Activated CD4-positive, alpha-beta memory T cell treated with anti-CD3 and anti-CD28 coated beads for 36 hours (primary cell): ENCODE measurements at regions not wholly inside any gene's neighbourhood (a gene's known extent, or its start where the extent isn't known, plus 50 kb on each side); places are given as distances from the start of the nearest gene placed in this dataset.

Source experiments
- CTCF ChIA-PET: fragments of 350-600 bp; sonication (Branson Sonifier 250); formaldehyde crosslinking; loops from one replicate; lab custom pipeline; 2021; ENCODE audit warnings: antibody characterized with exemption, inconsistent platforms; lab: Charles Lee
- POLR2A ChIA-PET: fragments of 350-600 bp; sonication (Branson Sonifier 250); formaldehyde crosslinking; loops from one replicate; lab custom pipeline; 2021; ENCODE audit warnings: antibody characterized with exemption; lab: Charles Lee
- DNase-seq: peaks from one replicate; pipeline ENCODE4 v3.0.0-alpha.2; 2020
- H3K27ac Mint-ChIP-seq: one replicate; pipeline ENCODE4 v1.8.0; 2021; ENCODE audit warnings: mixed read lengths
- H3K27me3 Mint-ChIP-seq: one replicate; pipeline ENCODE4 v1.8.0; 2021; ENCODE audit warnings: mixed read lengths
- H3K36me3 Mint-ChIP-seq: one replicate; pipeline ENCODE4 v1.8.0; 2021; ENCODE audit warnings: mixed read lengths
- H3K4me1 Mint-ChIP-seq: one replicate; pipeline ENCODE4 v1.8.0; 2021; ENCODE audit warnings: low read depth, mixed read lengths
- H3K4me3 Mint-ChIP-seq: one replicate; pipeline ENCODE4 v1.8.0; 2021; ENCODE audit warnings: mild to moderate bottlenecking, mixed read lengths
- H3K9me3 Mint-ChIP-seq: one replicate; pipeline ENCODE4 v1.8.0; 2021; ENCODE audit warnings: mixed read lengths
- intact Hi-C: fragments of 100-400 bp; cut with micrococcal nuclease; formaldehyde crosslinking; loops from one replicate; pipeline ENCODE4 v1.15.1; 2023

GRCh38 chr5:61625137-61625561 lies 293.1 kb downstream of the ZSWIM6 start:
- POLR2A ChIA-PET, result no interaction called here

GRCh38 chr5:61625681-61626621 lies 293.9 kb downstream of the ZSWIM6 start:
- no peak overlapping the region for H3K27ac Mint-ChIP-seq
- H3K27me3 Mint-ChIP-seq, result peaks cover 39% of the 10 kb centered on the region
- intact Hi-C loops, result loop anchor here (2.0 kb wide), 1 partner anchor 293 kb away; the partner anchor contains the start of gene ZSWIM6
- H3K36me3 Mint-ChIP-seq, result no peaks in the 10 kb centered on the region
- CTCF ChIA-PET, result no interaction called here
- DNase-seq, result peak; percentile 59
- H3K9me3 Mint-ChIP-seq, result no peaks in the 10 kb centered on the region
- peak overlapping the region; percentile 45 for H3K4me3 Mint-ChIP-seq
- no peaks in the 10 kb centered on the region for H3K4me1 Mint-ChIP-seq
- POLR2A ChIA-PET, result no interaction called here

More at GRCh38 chr5:61625137-61625561, 293.1 kb downstream of the ZSWIM6 start:
- H3K9me3 Mint-ChIP-seq, result no peaks in the 10 kb centered on the region
- H3K27me3 Mint-ChIP-seq, result peaks cover 39% of the 10 kb centered on the region
- no peaks in the 10 kb centered on the region for H3K36me3 Mint-ChIP-seq
- intact Hi-C loops, result no loop called here
- no peaks in the 10 kb centered on the region for H3K4me1 Mint-ChIP-seq
- CTCF ChIA-PET, result no interaction called here
- DNase-seq, result no peak
- H3K27ac Mint-ChIP-seq, result no peak overlapping the region
- peak overlapping the region; percentile 35 for H3K4me3 Mint-ChIP-seq

- Mint-ChIP-seq H3K4me3 (peak overlapping the region; percentile 21), H3K27me3 (peaks cover 39% of the 10 kb centered on the region), H3K27ac (no peak overlapping the region), H3K4me1 (no peaks in the 10 kb centered on the region), H3K9me3 (no peaks in the 10 kb centered on the region), H3K36me3 (no peaks in the 10 kb centered on the region)
- CTCF ChIA-PET, result no interaction called here
- DNase-seq, result no peak
- POLR2A ChIA-PET, result no interaction called here
- intact Hi-C loops, result loop anchor here (2.0 kb wide), 1 partner anchor 294 kb away; the partner anchor contains the start of gene ZSWIM6
Observed at GRCh38 chr5:61626639-61627282, 294.7 kb downstream of the ZSWIM6 start.

- CTCF ChIA-PET, result no interaction called here
- POLR2A ChIA-PET, result no interaction called here
- Mint-ChIP-seq H3K27me3 (peaks cover 35% of the 10 kb centered on the region), H3K36me3 (no peaks in the 10 kb centered on the region), H3K9me3 (no peaks in the 10 kb centered on the region), H3K4me3 (no peak overlapping the region), H3K4me1 (no peaks in the 10 kb centered on the region), H3K27ac (no peak overlapping the region)
- no peak for DNase-seq
- intact Hi-C loops, result loop anchor here (2.0 kb wide), 1 partner anchor 295 kb away; the partner anchor contains the start of gene ZSWIM6
Observed at GRCh38 chr5:61627531-61627930, 295.5 kb downstream of the ZSWIM6 start.

GRCh38 chr5:61630908-61631307 lies 298.9 kb downstream of the ZSWIM6 start:
- DNase-seq, result no peak
- H3K27me3 Mint-ChIP-seq, result peaks cover 27% of the 10 kb centered on the region
- POLR2A ChIA-PET, result no interaction called here
- no peaks in the 10 kb centered on the region for H3K36me3 Mint-ChIP-seq
- CTCF ChIA-PET, result no interaction called here
- intact Hi-C loops, result no loop called here
- no peaks in the 10 kb centered on the region for H3K4me1 Mint-ChIP-seq
- H3K27ac Mint-ChIP-seq, result no peak overlapping the region
- H3K4me3 Mint-ChIP-seq, result no peak overlapping the region
- H3K9me3 Mint-ChIP-seq, result no peaks in the 10 kb centered on the region

GRCh38 chr5:61631438-61631941 lies 299.4 kb downstream of the ZSWIM6 start:
- intact Hi-C loops, result no loop called here
- Mint-ChIP-seq H3K4me3 (no peak overlapping the region), H3K36me3 (no peaks in the 10 kb centered on the region), H3K27ac (no peak overlapping the region), H3K27me3 (peaks cover 26% of the 10 kb centered on the region), H3K4me1 (no peaks in the 10 kb centered on the region), H3K9me3 (no peaks in the 10 kb centered on the region)
- POLR2A ChIA-PET, result no interaction called here
- CTCF ChIA-PET, result no interaction called here
- no peak for DNase-seq

GRCh38 chr5:61632064-61632463 lies 300.0 kb downstream of the ZSWIM6 start:
- Mint-ChIP-seq H3K36me3 (no peaks in the 10 kb centered on the region), H3K27ac (no peak overlapping the region), H3K9me3 (no peaks in the 10 kb centered on the region), H3K4me1 (no peaks in the 10 kb centered on the region), H3K27me3 (peaks cover 21% of the 10 kb centered on the region), H3K4me3 (no peak overlapping the region)
- ChIA-PET CTCF (no interaction called here), POLR2A (no interaction called here)
- intact Hi-C loops, result no loop called here
- DNase-seq, result no peak

- peaks cover 4% of the 10 kb centered on the region for H3K27me3 Mint-ChIP-seq
- H3K27ac Mint-ChIP-seq, result no peak overlapping the region
- no peaks in the 10 kb centered on the region for H3K4me1 Mint-ChIP-seq
- POLR2A ChIA-PET, result no interaction called here
- no peak overlapping the region for H3K4me3 Mint-ChIP-seq
- CTCF ChIA-PET, result no interaction called here
- intact Hi-C loops, result no loop called here
- no peaks in the 10 kb centered on the region for H3K36me3 Mint-ChIP-seq
- no peak for DNase-seq
- no peaks in the 10 kb centered on the region for H3K9me3 Mint-ChIP-seq
Observed at GRCh38 chr5:61635271-61635670, 303.2 kb downstream of the ZSWIM6 start.

- Mint-ChIP-seq H3K9me3 (no peaks in the 10 kb centered on the region), H3K4me1 (no peaks in the 10 kb centered on the region), H3K36me3 (no peaks in the 10 kb centered on the region), H3K27ac (no peak overlapping the region), H3K27me3 (peaks cover 2% of the 10 kb centered on the region), H3K4me3 (no peak overlapping the region)
- intact Hi-C loops, result no loop called here
- ChIA-PET POLR2A (no interaction called here), CTCF (no interaction called here)
- DNase-seq, result no peak
Observed at GRCh38 chr5:61637566-61637965, 305.5 kb downstream of the ZSWIM6 start.

GRCh38 chr5:61638476-61638875 lies 306.4 kb downstream of the ZSWIM6 start:
- DNase-seq, result no peak
- peaks cover 2% of the 10 kb centered on the region for H3K27me3 Mint-ChIP-seq
- H3K9me3 Mint-ChIP-seq, result no peaks in the 10 kb centered on the region
- no peaks in the 10 kb centered on the region for H3K4me1 Mint-ChIP-seq
- no peak overlapping the region for H3K4me3 Mint-ChIP-seq
- no peak overlapping the region for H3K27ac Mint-ChIP-seq
- ChIA-PET CTCF (no interaction called here), POLR2A (no interaction called here)
- H3K36me3 Mint-ChIP-seq, result no peaks in the 10 kb centered on the region
- intact Hi-C loops, result no loop called here

GRCh38 chr5:61640179-61641021 lies 308.3 kb downstream of the ZSWIM6 start:
- DNase-seq, result no peak
- H3K9me3 Mint-ChIP-seq, result no peaks in the 10 kb centered on the region
- intact Hi-C loops, result no loop called here
- H3K4me3 Mint-ChIP-seq, result no peak overlapping the region
- H3K27ac Mint-ChIP-seq, result no peak overlapping the region
- CTCF ChIA-PET, result no interaction called here
- H3K27me3 Mint-ChIP-seq, result peaks cover 2% of the 10 kb centered on the region
- H3K4me1 Mint-ChIP-seq, result no peaks in the 10 kb centered on the region
- POLR2A ChIA-PET, result no interaction called here
- H3K36me3 Mint-ChIP-seq, result no peaks in the 10 kb centered on the region
